Omental fat pad (tissue), 3 donors: ENCODE measurements at regions not wholly inside any gene's neighbourhood (a gene's known extent, or its start where the extent isn't known, plus 50 kb on each side); places are given as distances from the start of the nearest gene placed in this dataset.

ENCODE experiments used
- ATAC-seq: fragments of 150-250 bp; one replicate; pipeline ENCODE4 v1.9.1; 2016; ENCODE audit warnings: mild to moderate bottlenecking, moderate library complexity; ENCODE audit not compliant: low FRiP score
- DNase-seq: peaks from one replicate; pipeline ENCODE4 v3.0.0-alpha.2; 2019; ENCODE audit warnings: low spot score
- CTCF ChIP-seq, 3 donors: fragments of 450-650 bp; IDR thresholded peaks; one replicate each; pipeline ENCODE4 v1.5.1; 2016 to 2017; ENCODE audit warnings: antibody characterized with exemption in 3 of 3, mild to moderate bottlenecking in 3 of 3, moderate library complexity in 2 of 3

DNA sequence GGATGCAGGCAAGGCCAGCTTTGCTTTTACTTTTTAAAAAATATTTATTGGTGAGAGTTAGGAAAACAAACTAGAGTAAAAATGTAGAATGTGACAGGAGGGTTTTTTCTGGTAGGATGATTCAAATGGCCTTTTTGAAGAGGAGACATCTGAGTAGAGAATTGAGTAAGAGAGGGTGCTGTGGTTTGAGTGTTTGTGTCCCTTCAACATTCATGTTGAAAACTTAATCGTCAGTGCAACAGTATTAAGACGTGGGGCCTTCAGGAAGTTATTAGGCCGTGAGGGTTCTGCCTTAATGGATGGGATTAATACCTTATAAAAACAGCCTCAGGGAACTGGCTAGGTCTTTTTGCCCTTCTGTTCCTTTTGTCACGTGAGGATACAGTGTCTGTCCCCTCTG lies 288.8 kb upstream of the C11orf87 start:
- no peak for DNase-seq
- no peak for ATAC-seq
- no peak for TF ChIP-seq CTCF (IDR thresholded peaks at IDR 0.05)

DNA sequence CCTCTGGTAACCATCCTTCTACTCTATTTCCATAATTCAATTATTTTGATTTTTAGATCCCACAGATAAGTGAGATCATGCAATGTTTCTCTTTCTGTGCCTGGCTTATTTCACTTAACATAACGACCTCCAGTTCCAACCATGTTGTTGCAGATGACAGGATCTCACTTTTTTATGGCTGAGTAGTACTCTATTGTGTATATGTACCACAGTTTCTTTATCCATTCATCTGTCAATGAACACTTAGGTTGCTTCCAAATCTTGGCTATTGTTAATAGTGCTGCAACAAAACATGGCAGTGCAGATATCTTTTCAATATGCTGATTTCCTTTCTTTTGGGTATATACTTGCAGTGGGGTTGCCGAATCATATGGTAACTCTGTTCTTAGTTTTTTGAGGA lies 286.4 kb upstream of the C11orf87 start:
- no peak for ATAC-seq
- no peak for DNase-seq
- no peak for TF ChIP-seq CTCF (IDR thresholded peaks at IDR 0.05)

GRCh38 chr11:109138196-109138595 lies 283.8 kb upstream of the C11orf87 start:
- ATAC-seq (no peak), DNase-seq (no peak)
- TF ChIP-seq CTCF (IDR thresholded peaks at IDR 0.05) = no peak

- no peak for TF ChIP-seq CTCF (IDR thresholded peaks at IDR 0.05)
- ATAC-seq (no peak), DNase-seq (no peak)
Measured at GRCh38 chr11:109140426-109140825, 281.6 kb upstream of the C11orf87 start.

- no peak for DNase-seq
- ATAC-seq = no peak
- TF ChIP-seq CTCF (IDR thresholded peaks at IDR 0.05) = no peak
Measured at GRCh38 chr11:109140857-109141515, 281.0 kb upstream of the C11orf87 start.

- ATAC-seq = no peak
- TF ChIP-seq CTCF (IDR thresholded peaks at IDR 0.05) = no peak
- no peak for DNase-seq
Measured at GRCh38 chr11:109145287-109145686, 276.7 kb upstream of the C11orf87 start.

DNA sequence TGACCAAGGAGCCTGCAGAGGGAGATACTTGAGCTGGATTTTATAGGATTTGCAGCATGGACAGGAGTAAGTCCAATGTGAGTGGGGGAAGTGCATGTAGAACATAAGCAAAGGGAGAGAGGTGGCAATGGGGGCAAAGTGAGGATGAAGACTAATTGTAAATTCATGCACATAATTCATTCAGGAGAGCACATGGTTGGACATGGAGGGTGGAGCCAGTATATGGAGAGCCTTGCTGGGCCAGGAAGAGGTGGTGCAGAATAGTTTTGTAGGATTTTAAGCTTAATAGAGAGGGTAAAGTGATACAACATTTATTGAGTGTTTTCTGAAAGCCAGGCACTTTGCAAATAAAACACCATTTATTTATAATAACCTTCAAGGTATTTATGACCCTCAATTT lies 274.3 kb upstream of the C11orf87 start:
- TF ChIP-seq CTCF (IDR thresholded peaks at IDR 0.05) = no peak
- ATAC-seq (no peak), DNase-seq (no peak)
